ENCODE measurements at regions not wholly inside any gene's neighbourhood (a gene's known extent, or its start where the extent isn't known, plus 50 kb on each side); places are given as distances from the start of the nearest gene placed in this dataset.
"Not testable (repeated sequence)": the region's sequence is repeated elsewhere in the genome, so short reads cannot be mapped to it uniquely, and the experiment has no call there.

DNA sequence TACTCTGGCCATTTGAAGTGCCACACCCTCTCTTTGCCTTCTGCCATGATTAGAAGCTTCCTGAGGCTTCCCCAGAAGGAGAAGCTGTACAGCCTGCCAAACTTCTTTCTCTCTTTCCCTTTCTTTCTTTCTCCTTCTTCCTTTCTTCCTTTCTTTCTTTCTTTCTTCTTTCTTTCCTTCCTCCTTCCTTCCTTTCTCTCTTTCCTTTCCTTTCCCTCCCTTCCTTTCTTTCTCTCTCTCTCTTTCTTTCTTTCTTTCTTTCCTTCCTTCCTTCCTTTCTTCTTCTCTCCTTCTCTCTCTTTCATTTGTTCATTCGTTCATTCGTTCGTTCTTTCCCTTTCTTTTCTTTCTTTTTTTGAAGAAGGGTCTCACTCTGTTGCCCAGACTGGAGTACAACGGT, 931.0 kb downstream of the TTLL7 start:
- DNase-seq = no peak

GRCh38 chr1:83065952-83066727, 932.8 kb downstream of the TTLL7 start:
- no peak for DNase-seq

DNA sequence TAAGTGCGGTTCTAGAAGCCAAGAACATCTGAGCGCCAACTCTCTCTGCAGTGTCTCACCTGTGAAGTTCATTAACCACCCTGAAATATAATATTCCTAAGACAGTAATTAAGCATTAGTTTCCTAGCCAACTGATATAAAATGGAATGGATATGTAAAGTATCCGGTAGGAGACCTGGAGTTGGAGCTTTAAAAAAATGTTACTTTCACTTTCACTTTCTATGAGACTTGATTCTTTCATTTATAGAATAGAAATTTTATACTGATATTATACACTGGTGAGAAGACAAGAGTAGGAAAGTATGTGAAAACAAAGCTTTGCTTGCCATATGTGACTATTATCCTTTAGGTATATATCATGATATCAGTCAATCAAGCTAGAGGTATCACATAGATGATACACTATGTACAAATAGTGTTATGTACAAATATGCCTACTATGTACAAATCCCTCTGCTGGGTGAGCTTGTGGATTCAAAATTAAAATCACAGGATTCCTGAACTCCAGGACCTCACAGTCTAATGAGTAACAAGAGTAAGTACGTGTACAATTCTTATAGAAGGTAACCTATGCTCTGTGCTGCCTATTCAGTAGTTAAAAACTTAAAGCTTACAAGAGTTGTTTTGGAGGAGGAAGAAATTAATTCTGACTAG, 934.2 kb downstream of the TTLL7 start:
- no peak for DNase-seq

- no peak for DNase-seq
Observed at GRCh38 chr1:83060651-83061390, 938.1 kb downstream of the TTLL7 start.

- no peak for DNase-seq
Observed at GRCh38 chr1:83060221-83060620, 938.7 kb downstream of the TTLL7 start.

- DNase-seq = no peak
Observed at GRCh38 chr1:83058327-83058726, 940.6 kb downstream of the TTLL7 start.

DNA sequence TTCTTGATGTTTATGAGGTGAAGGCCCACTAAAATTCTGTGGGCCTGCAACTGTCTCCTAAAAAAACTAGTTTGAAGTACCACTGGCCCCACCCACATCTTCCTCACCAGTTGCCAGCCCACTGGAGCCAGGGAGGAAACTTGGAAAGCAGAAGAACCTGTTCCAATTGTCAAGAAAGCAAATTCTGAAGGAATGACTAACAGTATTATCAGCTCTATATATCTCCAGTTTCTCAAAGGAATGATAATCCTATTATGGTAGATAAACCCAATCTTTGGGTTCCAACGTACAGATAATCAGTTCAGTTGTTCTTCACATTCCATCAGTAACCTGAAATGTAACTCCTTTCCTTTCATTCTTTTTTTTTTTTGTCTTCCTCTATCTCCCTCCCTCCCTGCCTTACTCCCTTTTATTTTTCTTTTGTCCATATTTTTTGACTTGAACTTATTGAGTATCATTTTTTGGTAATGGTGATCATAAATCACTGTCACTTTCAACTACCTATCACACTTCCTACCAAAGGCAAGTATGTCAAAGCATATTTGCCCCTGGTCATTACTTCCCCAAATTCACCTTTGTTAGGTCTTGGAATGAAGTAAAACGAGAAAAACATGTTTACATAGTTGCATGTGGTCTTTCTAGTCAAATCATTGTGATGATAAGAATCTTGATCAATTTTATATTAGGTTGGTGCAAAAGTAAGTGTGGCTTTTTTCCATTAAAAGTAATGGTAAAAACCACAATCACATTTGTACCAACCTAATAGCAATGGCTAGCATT, 943.4 kb downstream of the TTLL7 start:
- no peak for DNase-seq

GRCh38 chr1:83053446-83053845, 945.5 kb downstream of the TTLL7 start:
- DNase-seq = no peak

DNA sequence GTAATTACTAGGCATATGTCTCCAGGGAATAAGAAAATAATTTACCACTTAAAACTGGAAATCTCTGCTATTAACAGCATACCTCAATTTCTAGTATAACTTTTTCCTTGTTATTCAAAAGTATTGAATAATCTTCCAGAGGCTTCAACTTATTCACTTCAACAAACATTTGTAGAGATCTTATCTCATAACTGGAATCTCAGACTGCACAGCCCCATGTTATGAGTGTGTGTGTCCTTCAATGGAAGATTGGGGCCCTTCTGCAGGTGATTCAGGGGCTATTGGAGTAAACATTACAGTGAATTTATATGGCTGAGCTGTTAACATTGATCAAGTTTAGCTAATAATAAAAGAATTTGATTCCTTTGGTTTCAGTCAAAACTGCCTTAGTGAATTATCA, 946.1 kb downstream of the TTLL7 start:
- DNase-seq = no peak

- not testable (repeated sequence) for DNase-seq
Observed at GRCh38 chr1:83051053-83051452, 947.9 kb downstream of the TTLL7 start.

DNA sequence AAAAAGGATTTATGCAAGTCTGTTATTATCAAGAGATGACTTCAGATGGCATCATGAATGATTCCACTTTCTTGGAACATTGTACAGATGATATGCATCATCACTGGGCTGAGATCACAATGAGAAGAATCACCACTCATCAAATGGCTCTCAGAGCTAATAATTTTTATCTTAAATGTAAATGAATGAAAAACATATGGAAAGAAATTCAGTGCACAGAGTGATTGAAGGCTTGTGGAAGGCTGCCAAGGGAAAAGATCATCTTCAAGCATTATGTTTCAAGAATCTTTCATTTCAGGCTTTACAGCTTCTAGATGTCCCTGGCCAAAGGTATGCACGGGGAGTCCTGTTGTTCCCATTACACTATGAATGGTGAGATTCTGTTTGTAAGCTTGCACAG, 955.7 kb downstream of the TTLL7 start:
- DNase-seq = no peak

DNA sequence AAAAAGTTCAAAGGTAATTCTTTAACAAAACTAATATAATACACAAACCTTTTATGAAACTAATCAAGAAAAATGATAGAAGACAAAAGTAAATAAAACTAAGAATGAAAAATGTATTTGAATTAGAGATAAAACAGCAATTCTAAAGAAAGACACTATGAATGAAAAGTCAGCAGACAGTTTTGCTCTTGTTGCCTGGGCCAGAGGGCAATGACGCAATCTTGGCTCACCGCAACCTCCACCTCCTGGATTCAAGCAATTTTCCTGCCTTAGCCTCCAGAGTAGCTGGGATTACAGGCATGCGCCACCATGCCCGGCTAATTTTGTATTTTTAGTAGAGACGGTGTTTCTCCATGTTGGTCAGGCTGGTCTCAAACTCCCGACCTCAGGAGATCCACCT, 959.8 kb downstream of the TTLL7 start:
- not testable (repeated sequence) for DNase-seq

DNA sequence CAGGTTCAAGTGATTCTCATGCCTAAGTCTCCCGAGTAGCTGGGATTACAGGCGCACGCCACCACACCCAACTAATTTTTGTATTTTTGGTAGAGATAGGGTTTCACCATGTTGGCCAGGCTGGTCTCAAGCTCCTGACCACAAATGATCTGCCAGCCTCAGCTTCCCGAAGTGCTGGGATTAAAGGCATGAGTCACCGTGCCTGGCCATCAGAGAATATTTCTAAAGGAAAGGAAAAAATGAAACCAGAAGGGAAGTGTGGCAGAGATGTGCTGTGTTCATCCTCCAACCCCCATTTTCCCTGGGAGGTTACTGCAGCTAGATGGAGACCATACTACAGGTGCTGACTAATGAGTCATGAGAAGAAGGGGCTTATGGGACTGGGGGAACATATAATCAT, 964.1 kb downstream of the TTLL7 start:
- no peak for DNase-seq

DNA sequence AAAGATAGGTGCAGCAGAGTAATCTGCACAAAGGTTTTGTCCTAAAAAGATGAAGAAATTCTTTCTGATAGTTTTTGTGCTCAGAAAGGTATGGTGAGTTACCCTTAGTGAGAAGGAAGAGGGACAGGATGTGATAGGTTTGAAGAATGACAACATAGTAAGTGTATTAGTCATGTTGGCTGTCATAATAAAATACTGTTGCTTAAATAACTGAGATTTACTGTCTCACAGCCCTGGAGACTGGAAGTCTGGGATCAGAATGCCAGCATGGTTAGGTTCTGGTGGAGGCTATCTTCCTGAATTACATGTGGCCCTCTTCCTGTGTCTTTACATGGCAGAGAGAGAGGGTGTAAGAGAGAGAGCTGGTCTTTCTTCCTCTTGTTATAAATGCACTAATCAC, 965.2 kb downstream of the TTLL7 start:
- DNase-seq = no peak

GRCh38 chr1:83029916-83030315, 969.0 kb downstream of the TTLL7 start:
- no peak for DNase-seq

DNA sequence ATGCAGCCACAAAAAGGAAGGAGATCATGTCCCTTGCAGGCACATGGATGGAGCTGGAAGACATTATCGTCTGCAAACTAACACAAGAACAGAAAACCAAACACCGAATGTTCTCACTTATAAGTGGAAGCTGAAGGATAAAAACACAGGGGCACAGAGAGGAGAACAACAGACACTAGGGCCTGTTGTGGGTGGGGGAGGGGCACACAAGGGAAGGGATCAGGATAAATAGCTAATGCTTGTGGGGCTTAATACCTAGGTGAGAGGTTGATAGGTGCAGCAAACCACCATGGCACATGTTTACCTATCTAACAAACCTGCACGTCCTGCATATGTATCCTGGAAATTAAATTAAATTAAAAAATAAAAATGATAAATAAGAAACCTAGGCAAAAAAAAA, 969.9 kb downstream of the TTLL7 start:
- DNase-seq = no peak

GRCh38 chr1:83028467-83028866, 970.5 kb downstream of the TTLL7 start:
- no peak for DNase-seq

DNA sequence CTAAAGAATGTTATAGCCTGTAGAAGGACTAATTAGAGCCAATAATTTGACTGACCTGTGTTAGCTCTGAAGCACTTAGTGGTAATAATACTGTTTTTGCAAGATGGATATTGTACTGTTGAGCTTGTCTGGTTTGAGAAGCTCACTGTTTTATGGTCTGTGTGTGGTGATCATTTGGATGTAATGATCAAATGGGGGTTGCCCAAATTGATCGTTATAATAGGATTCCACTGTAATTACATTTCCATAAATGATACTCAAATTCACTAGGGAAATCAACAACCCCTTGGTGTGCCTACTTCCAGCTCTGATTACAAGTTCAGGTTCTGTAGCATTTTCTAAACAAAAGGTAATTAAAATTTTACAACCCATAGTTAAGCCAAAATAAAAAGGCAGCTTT, 971.4 kb downstream of the TTLL7 start:
- no peak for DNase-seq

- DNase-seq = no peak
Observed at GRCh38 chr1:83026745-83027144, 972.2 kb downstream of the TTLL7 start.

DNA sequence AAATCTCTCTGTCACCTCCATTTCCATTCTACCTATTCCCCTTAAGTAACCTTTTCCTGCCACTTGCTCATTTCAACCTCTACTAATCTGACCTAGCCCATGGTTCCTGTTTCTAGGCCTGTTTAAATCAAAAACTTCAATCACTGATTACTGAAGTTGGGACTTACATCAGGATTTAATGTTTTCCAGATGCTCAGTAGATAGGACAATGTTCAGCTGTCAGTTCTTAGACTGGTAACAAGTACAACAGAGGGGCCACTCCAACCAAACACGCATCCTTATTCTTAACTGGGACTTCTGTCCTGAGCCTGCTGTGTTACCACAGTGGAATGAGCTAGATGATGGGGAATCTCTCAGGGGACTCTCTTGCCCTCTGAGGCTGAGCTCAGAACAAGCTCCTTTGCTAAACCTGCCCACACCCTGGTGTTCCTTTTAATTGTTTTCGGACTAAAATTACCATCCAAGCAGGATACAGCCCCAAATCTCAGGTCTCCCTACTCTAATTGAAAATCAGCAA, 974.6 kb downstream of the TTLL7 start:
- DNase-seq = no peak

DNA sequence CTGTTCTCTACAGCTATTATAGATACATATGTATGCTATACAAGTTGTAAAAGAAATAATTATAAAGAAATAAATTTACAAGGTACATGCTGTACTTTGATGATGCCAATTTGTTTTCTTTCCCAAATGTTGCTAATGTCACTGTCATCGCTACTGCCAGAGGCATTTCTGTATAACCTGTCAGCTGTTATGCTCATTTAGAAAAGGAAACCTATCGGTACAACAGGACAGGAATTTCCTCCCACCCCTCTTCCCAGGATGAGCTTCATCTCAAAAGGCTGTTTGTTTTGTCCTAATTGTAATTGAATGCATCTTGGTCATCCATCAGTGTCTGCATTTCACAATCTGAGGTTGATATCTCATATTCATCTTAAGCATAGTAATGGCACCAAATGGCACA, 975.7 kb downstream of the TTLL7 start:
- DNase-seq = no peak

GRCh38 chr1:83022206-83022605, 976.7 kb downstream of the TTLL7 start:
- no peak for DNase-seq

DNA sequence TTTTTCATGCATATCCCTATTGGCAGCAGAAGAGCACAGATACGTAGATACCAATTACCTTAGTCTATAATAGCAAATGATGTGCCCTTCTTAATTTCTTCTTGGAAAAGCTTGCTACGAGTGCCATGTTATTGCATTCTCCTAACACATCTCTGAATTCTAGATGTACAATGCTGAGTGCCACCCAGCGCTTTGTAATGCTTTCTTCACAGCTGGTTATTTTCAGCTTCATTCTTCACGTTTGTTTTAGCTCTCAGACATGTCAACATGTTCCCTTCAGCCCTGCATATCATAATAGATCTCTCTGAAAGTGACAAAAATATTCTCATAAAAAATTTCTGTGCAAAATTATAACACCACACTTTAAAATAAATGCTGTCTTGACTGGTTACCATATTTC, 981.2 kb downstream of the TTLL7 start:
- DNase-seq = no peak

Measured in stimulated activated CD4-positive, alpha-beta T cell treated with anti-CD3 and anti-CD28 coated beads, Interleukin-1b, Interleukin-23, amount 100 ng/mL, for 48 hours (primary cell).